Muscle layer of duodenum (tissue), 2 donors: ENCODE measurements at regions not wholly inside any gene's neighbourhood (a gene's known extent, or its start where the extent isn't known, plus 50 kb on each side); places are given as distances from the start of the nearest gene placed in this dataset.

Source experiments
- H3K27ac ChIP-seq: one replicate; pipeline ENCODE4 v1.7.0; 2013; ENCODE audit warnings: mild to moderate bottlenecking, low read length
- H3K27me3 ChIP-seq: one replicate; pipeline ENCODE4 v1.7.0; 2013; ENCODE audit warnings: low read depth, mild to moderate bottlenecking, control low read depth, low read length
- H3K36me3 ChIP-seq, 2 donors: one replicate each; pipeline ENCODE4 v1.7.0; 2013; ENCODE audit warnings: low read length in 2 of 2, control low read depth in 1 of 2, mild to moderate bottlenecking in 1 of 2; ENCODE audit not compliant: insufficient read depth in 2 of 2, control insufficient read depth in 1 of 2
- H3K4me1 ChIP-seq, 2 donors: one replicate each; pipeline ENCODE4 v1.7.0; 2013; ENCODE audit warnings: low read length in 2 of 2, mild to moderate bottlenecking in 2 of 2, control low read depth in 1 of 2, moderate library complexity in 1 of 2; ENCODE audit not compliant: insufficient read depth in 2 of 2, control insufficient read depth in 1 of 2
- H3K4me3 ChIP-seq, 2 donors: one replicate each; pipeline ENCODE4 v1.7.0; 2013; ENCODE audit warnings: low read length in 2 of 2, low read depth in 1 of 2, mild to moderate bottlenecking in 1 of 2
- H3K9me3 ChIP-seq, 2 donors: one replicate each; pipeline ENCODE4 v1.7.0; 2013; ENCODE audit warnings: low read length in 2 of 2, control low read depth in 1 of 2, mild to moderate bottlenecking in 1 of 2; ENCODE audit not compliant: control insufficient read depth in 1 of 2
- donor health status: healthy.

GRCh38 chr5:4628645-4629385, 511.3 kb upstream of the ADAMTS16 start:
- H3K4me1 ChIP-seq: no peaks in the 10 kb centered on the region
- no peaks in the 10 kb centered on the region for H3K36me3 ChIP-seq
- H3K9me3 ChIP-seq: no peaks in the 10 kb centered on the region
- no peak overlapping the region for H3K27ac ChIP-seq
- H3K4me3 ChIP-seq: no peak overlapping the region
- no peaks in the 10 kb centered on the region for H3K27me3 ChIP-seq

- no peak overlapping the region for H3K4me3 ChIP-seq
- no peaks in the 10 kb centered on the region for H3K9me3 ChIP-seq
- H3K27me3 ChIP-seq: no peaks in the 10 kb centered on the region
- H3K27ac ChIP-seq: no peak overlapping the region
- H3K36me3 ChIP-seq: no peaks in the 10 kb centered on the region
- no peaks in the 10 kb centered on the region for H3K4me1 ChIP-seq
These were observed 510.1 kb upstream of the ADAMTS16 start for GRCh38 chr5:4630031-4630430.

GRCh38 chr5:4634342-4634741, 505.8 kb upstream of the ADAMTS16 start:
- no peaks in the 10 kb centered on the region for H3K9me3 ChIP-seq
- no peaks in the 10 kb centered on the region for H3K27me3 ChIP-seq
- no peaks in the 10 kb centered on the region for H3K36me3 ChIP-seq
- H3K4me3 ChIP-seq: no peak overlapping the region
- no peaks in the 10 kb centered on the region for H3K4me1 ChIP-seq
- no peak overlapping the region for H3K27ac ChIP-seq

- Histone ChIP-seq H3K9me3 (no peaks in the 10 kb centered on the region), H3K27me3 (no peaks in the 10 kb centered on the region), H3K36me3 (no peaks in the 10 kb centered on the region), H3K4me3 (no peak overlapping the region), H3K27ac (no peak overlapping the region), H3K4me1 (no peaks in the 10 kb centered on the region)
These were observed 503.8 kb upstream of the ADAMTS16 start for GRCh38 chr5:4636378-4636777.

- H3K9me3 ChIP-seq: peaks cover 0 to 2% of the 10 kb centered on the region in 2 donors
- H3K36me3 ChIP-seq: no peaks in the 10 kb centered on the region
- H3K27me3 ChIP-seq: no peaks in the 10 kb centered on the region
- no peak overlapping the region for H3K4me3 ChIP-seq
- H3K27ac ChIP-seq: no peak overlapping the region
- H3K4me1 ChIP-seq: no peaks in the 10 kb centered on the region
These were observed 500.2 kb upstream of the ADAMTS16 start for GRCh38 chr5:4639946-4640345.

- Histone ChIP-seq H3K27ac (no peak overlapping the region), H3K9me3 (peaks cover 0 to 2% of the 10 kb centered on the region in 2 donors), H3K27me3 (no peaks in the 10 kb centered on the region), H3K36me3 (no peaks in the 10 kb centered on the region), H3K4me3 (no peak overlapping the region), H3K4me1 (no peaks in the 10 kb centered on the region)
These were observed 499.3 kb upstream of the ADAMTS16 start for GRCh38 chr5:4640795-4641194.

GRCh38 chr5:4642525-4642924, 497.6 kb upstream of the ADAMTS16 start:
- no peaks in the 10 kb centered on the region for H3K4me1 ChIP-seq
- H3K27me3 ChIP-seq: no peaks in the 10 kb centered on the region
- H3K36me3 ChIP-seq: no peaks in the 10 kb centered on the region
- H3K4me3 ChIP-seq: no peak overlapping the region
- peaks cover 0 to 2% of the 10 kb centered on the region in 2 donors for H3K9me3 ChIP-seq
- H3K27ac ChIP-seq: no peak overlapping the region

- peaks cover 0 to 2% of the 10 kb centered on the region in 2 donors for H3K9me3 ChIP-seq
- no peaks in the 10 kb centered on the region for H3K27me3 ChIP-seq
- no peaks in the 10 kb centered on the region for H3K4me1 ChIP-seq
- no peaks in the 10 kb centered on the region for H3K36me3 ChIP-seq
- no peak overlapping the region for H3K4me3 ChIP-seq
- no peak overlapping the region for H3K27ac ChIP-seq
These were observed 496.9 kb upstream of the ADAMTS16 start for GRCh38 chr5:4643190-4643589.

GRCh38 chr5:4643960-4644359, 496.2 kb upstream of the ADAMTS16 start:
- no peak overlapping the region for H3K4me3 ChIP-seq
- no peaks in the 10 kb centered on the region for H3K4me1 ChIP-seq
- H3K36me3 ChIP-seq: no peaks in the 10 kb centered on the region

GRCh38 chr5:4646715-4647375, 493.3 kb upstream of the ADAMTS16 start:
- Histone ChIP-seq H3K27me3 (no peaks in the 10 kb centered on the region), H3K4me3 (no peak overlapping the region), H3K9me3 (peaks cover 0 to 2% of the 10 kb centered on the region in 2 donors), H3K4me1 (no peaks in the 10 kb centered on the region), H3K27ac (no peak overlapping the region), H3K36me3 (no peaks in the 10 kb centered on the region)

More at GRCh38 chr5:4643960-4644359, 496.2 kb upstream of the ADAMTS16 start:
- H3K27ac ChIP-seq: no peak overlapping the region
- H3K27me3 ChIP-seq: no peaks in the 10 kb centered on the region
- peaks cover 0 to 2% of the 10 kb centered on the region in 2 donors for H3K9me3 ChIP-seq

GRCh38 chr5:4647955-4648354, 492.2 kb upstream of the ADAMTS16 start:
- H3K27me3 ChIP-seq: no peaks in the 10 kb centered on the region
- no peak overlapping the region for H3K27ac ChIP-seq
- H3K4me1 ChIP-seq: no peaks in the 10 kb centered on the region
- H3K9me3 ChIP-seq: peaks cover 0 to 2% of the 10 kb centered on the region in 2 donors
- no peak overlapping the region for H3K4me3 ChIP-seq
- H3K36me3 ChIP-seq: no peaks in the 10 kb centered on the region
